ENCODE measurements at regions not wholly inside any gene's neighbourhood (a gene's known extent, or its start where the extent isn't known, plus 50 kb on each side); places are given as distances from the start of the nearest gene placed in this dataset.

DNA sequence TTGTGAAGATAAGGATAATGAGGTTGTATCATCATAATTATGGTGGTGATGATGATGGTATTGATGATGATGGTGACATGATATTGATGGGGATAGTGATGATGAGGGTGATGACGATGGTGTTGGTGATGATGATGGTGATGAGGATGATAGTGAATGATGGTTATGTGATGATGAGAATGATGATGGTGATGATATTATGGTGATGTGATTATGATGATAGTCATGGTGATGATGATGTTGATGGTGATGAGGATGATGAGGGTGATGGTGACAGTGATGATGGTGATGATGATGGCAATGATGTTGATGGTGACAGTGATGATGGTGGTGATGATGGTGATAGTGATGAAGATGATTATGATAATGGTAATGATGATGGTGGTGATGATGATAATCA lies 299.9 kb upstream of the ADARB2 start (continued):
- TF ChIP-seq, protein P1, sequence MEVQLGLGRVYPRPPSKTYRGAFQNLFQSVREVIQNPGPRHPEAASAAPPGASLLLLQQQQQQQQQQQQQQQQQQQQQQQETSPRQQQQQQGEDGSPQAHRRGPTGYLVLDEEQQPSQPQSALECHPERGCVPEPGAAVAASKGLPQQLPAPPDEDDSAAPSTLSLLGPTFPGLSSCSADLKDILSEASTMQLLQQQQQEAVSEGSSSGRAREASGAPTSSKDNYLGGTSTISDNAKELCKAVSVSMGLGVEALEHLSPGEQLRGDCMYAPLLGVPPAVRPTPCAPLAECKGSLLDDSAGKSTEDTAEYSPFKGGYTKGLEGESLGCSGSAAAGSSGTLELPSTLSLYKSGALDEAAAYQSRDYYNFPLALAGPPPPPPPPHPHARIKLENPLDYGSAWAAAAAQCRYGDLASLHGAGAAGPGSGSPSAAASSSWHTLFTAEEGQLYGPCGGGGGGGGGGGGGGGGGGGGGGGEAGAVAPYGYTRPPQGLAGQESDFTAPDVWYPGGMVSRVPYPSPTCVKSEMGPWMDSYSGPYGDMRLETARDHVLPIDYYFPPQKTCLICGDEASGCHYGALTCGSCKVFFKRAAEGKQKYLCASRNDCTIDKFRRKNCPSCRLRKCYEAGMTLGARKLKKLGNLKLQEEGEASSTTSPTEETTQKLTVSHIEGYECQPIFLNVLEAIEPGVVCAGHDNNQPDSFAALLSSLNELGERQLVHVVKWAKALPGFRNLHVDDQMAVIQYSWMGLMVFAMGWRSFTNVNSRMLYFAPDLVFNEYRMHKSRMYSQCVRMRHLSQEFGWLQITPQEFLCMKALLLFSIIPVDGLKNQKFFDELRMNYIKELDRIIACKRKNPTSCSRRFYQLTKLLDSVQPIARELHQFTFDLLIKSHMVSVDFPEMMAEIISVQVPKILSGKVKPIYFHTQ (CRISPR knock-in tag; IDR thresholded peaks at IDR 0.05): no peak

DNA sequence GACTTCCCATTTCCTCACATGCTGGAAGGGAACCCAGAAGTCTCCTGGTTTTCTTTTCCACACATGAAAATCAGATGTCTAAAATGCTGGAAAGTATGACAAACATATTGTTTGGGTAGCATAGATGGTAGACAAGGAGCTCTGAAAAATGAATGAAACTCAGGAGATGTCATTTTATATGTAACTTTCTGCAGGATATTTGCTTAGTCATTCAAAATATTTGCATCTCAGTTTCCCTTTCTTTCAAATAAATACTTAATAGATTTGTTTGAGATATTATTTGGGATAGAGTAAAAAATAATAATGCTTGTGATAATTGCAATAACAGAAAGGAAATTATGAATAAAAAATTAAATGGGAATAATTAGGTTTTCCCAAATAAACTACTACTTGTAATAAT lies 298.9 kb upstream of the ADARB2 start:
- DNase-seq (ENCODE audit: low spot score) (no peak), ATAC-seq (no peak)
- CTCF ChIA-PET: no interaction called here
- Mint-ChIP-seq H3K4me3 (no peak overlapping the region), H3K36me3 (no peaks in the 10 kb centered on the region), H3K27me3 (ENCODE audit: low read depth) (peaks cover 10% of the 10 kb centered on the region), H3K27ac (no peak overlapping the region), H3K9me3 (peaks cover 11% of the 10 kb centered on the region), H3K4me1 (no peaks in the 10 kb centered on the region)
- TF ChIP-seq ESRRA (CRISPR knock-in tag; IDR thresholded peaks at IDR 0.05; ENCODE audit: borderline replicate concordance) (no peak), ZBTB21 (CRISPR knock-in tag; IDR thresholded peaks at IDR 0.05; ENCODE audit: borderline replicate concordance) (no peak), GRHL2 (CRISPR knock-in tag; IDR thresholded peaks at IDR 0.05; ENCODE audit: insufficient replicate concordance, severe bottlenecking) (no peak), ZNF138 (CRISPR knock-in tag; conservative IDR thresholded peaks at IDR 0.05) (no peak), FOXJ3 (CRISPR knock-in tag; IDR thresholded peaks at IDR 0.05; ENCODE audit: borderline replicate concordance) (no peak), SOX15 (CRISPR knock-in tag; IDR thresholded peaks at IDR 0.05) (no peak), NFYB (CRISPR knock-in tag; conservative IDR thresholded peaks at IDR 0.05; ENCODE audit: low read depth) (no peak)
- TF ChIP-seq, protein P2, sequence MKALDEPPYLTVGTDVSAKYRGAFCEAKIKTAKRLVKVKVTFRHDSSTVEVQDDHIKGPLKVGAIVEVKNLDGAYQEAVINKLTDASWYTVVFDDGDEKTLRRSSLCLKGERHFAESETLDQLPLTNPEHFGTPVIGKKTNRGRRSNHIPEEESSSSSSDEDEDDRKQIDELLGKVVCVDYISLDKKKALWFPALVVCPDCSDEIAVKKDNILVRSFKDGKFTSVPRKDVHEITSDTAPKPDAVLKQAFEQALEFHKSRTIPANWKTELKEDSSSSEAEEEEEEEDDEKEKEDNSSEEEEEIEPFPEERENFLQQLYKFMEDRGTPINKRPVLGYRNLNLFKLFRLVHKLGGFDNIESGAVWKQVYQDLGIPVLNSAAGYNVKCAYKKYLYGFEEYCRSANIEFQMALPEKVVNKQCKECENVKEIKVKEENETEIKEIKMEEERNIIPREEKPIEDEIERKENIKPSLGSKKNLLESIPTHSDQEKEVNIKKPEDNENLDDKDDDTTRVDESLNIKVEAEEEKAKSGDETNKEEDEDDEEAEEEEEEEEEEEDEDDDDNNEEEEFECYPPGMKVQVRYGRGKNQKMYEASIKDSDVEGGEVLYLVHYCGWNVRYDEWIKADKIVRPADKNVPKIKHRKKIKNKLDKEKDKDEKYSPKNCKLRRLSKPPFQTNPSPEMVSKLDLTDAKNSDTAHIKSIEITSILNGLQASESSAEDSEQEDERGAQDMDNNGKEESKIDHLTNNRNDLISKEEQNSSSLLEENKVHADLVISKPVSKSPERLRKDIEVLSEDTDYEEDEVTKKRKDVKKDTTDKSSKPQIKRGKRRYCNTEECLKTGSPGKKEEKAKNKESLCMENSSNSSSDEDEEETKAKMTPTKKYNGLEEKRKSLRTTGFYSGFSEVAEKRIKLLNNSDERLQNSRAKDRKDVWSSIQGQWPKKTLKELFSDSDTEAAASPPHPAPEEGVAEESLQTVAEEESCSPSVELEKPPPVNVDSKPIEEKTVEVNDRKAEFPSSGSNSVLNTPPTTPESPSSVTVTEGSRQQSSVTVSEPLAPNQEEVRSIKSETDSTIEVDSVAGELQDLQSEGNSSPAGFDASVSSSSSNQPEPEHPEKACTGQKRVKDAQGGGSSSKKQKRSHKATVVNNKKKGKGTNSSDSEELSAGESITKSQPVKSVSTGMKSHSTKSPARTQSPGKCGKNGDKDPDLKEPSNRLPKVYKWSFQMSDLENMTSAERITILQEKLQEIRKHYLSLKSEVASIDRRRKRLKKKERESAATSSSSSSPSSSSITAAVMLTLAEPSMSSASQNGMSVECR (CRISPR knock-in tag; IDR thresholded peaks at IDR 0.05; ENCODE audit: borderline replicate concordance): no peak
- TF ChIP-seq, protein P3, sequence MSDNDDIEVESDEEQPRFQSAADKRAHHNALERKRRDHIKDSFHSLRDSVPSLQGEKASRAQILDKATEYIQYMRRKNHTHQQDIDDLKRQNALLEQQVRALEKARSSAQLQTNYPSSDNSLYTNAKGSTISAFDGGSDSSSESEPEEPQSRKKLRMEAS (CRISPR knock-in tag; IDR thresholded peaks at IDR 0.05): no peak
- TF ChIP-seq, protein P4, sequence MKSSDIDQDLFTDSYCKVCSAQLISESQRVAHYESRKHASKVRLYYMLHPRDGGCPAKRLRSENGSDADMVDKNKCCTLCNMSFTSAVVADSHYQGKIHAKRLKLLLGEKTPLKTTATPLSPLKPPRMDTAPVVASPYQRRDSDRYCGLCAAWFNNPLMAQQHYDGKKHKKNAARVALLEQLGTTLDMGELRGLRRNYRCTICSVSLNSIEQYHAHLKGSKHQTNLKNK (CRISPR knock-in tag; IDR thresholded peaks at IDR 0.05): no peak
- POLR2A ChIA-PET: no interaction called here

DNA sequence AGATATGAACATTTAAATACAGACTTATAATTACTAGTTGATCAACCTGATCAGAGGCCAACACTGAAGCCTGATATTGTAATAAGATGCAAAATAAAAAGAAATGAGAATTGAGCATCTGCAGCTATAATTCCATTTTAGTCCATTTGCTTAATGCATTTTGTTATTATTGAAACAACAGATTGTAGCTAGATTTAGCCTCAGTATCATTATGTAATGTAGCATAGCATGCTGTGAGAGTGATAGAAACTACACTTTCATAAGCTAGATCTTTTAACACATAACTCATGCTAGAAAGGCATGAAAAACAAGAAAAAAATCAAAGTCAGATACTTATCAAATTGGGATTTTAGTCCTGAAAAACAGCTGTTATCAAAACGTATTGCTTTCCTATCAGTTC lies 292.7 kb upstream of the ADARB2 start:
- ATAC-seq: no peak
- CTCF ChIA-PET: interaction anchor here (0.8 kb wide), 1 partner anchor 52 kb away, joined by 3 read pairs; no protein-coding TSS in a partner anchor
- Mint-ChIP-seq H3K4me1 (no peaks in the 10 kb centered on the region), H3K27me3 (ENCODE audit: low read depth) (peaks cover 12% of the 10 kb centered on the region), H3K36me3 (no peaks in the 10 kb centered on the region), H3K9me3 (peaks cover 3% of the 10 kb centered on the region), H3K27ac (no peak overlapping the region), H3K4me3 (no peak overlapping the region)
- POLR2A ChIA-PET: no interaction called here
- no peak for DNase-seq (ENCODE audit: low spot score)
- TF ChIP-seq, protein P5, sequence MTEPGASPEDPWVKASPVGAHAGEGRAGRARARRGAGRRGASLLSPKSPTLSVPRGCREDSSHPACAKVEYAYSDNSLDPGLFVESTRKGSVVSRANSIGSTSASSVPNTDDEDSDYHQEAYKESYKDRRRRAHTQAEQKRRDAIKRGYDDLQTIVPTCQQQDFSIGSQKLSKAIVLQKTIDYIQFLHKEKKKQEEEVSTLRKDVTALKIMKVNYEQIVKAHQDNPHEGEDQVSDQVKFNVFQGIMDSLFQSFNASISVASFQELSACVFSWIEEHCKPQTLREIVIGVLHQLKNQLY (CRISPR knock-in tag; IDR thresholded peaks at IDR 0.05): no peak
- TF ChIP-seq, protein P4 (CRISPR knock-in tag; IDR thresholded peaks at IDR 0.05): no peak
- TF ChIP-seq, protein P6, sequence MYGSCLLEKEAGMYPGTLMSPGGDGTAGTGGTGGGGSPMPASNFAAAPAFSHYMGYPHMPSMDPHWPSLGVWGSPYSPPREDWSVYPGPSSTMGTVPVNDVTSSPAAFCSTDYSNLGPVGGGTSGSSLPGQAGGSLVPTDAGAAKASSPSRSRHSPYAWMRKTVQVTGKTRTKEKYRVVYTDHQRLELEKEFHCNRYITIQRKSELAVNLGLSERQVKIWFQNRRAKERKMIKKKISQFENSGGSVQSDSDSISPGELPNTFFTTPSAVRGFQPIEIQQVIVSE (CRISPR knock-in tag; IDR thresholded peaks at IDR 0.05; ENCODE audit: borderline replicate concordance): no peak
- TF ChIP-seq CREB1 (CRISPR knock-in tag; IDR thresholded peaks at IDR 0.05) (no peak), MXD4 (CRISPR knock-in tag; IDR thresholded peaks at IDR 0.05; ENCODE audit: borderline replicate concordance) (no peak), ZNF317 (CRISPR knock-in tag; IDR thresholded peaks at IDR 0.05; ENCODE audit: borderline replicate concordance, low read depth) (no peak), ZNF219 (CRISPR knock-in tag; IDR thresholded peaks at IDR 0.05; ENCODE audit: borderline replicate concordance) (no peak), KAT7 (CRISPR knock-in tag; IDR thresholded peaks at IDR 0.05; ENCODE audit: borderline replicate concordance) (no peak), ZNF416 (CRISPR knock-in tag; IDR thresholded peaks at IDR 0.05) (no peak), JAZF1 (CRISPR knock-in tag; IDR thresholded peaks at IDR 0.05) (no peak), GABPB1 (CRISPR knock-in tag; IDR thresholded peaks at IDR 0.05) (no peak)
- TF ChIP-seq, protein P7, sequence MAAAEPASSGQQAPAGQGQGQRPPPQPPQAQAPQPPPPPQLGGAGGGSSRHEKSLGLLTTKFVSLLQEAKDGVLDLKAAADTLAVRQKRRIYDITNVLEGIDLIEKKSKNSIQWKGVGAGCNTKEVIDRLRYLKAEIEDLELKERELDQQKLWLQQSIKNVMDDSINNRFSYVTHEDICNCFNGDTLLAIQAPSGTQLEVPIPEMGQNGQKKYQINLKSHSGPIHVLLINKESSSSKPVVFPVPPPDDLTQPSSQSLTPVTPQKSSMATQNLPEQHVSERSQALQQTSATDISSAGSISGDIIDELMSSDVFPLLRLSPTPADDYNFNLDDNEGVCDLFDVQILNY (CRISPR knock-in tag; IDR thresholded peaks at IDR 0.05): no peak
